GM12878 (cell line): ENCODE measurements at regions not wholly inside any gene's neighbourhood (a gene's known extent, or its start where the extent isn't known, plus 50 kb on each side); places are given as distances from the start of the nearest gene placed in this dataset.

Experiments
- ATF3 ChIP-seq: IDR thresholded peaks from 2 replicates; pipeline ENCODE4 v1.6.1; 2011; ENCODE audit warnings: low read depth, mild to moderate bottlenecking, low read length, moderate library complexity, borderline replicate concordance; ENCODE audit errors: extremely low read depth
- BCL11A ChIP-seq: IDR thresholded peaks from 2 replicates; pipeline ENCODE4 v1.6.1; 2011; ENCODE audit warnings: low read depth, low read length
- BHLHE40 ChIP-seq, 2 experiments: fragments of 450-650 bp in 1 of 2; IDR thresholded peaks; 2 replicates each; pipeline ENCODE4 v1.6.1; 2011 to 2017; ENCODE audit warnings: low read depth in 2 of 2, borderline replicate concordance in 1 of 2, improper control_type of control experiment in 1 of 2, low read length in 1 of 2, mild to moderate bottlenecking in 1 of 2
- CHD4 ChIP-seq: fragments of 200-600 bp; sonication (generic); IDR thresholded peaks from 2 replicates; pipeline ENCODE4 v1.6.1; 2016; ENCODE audit warnings: mild to moderate bottlenecking
- CTCF ChIP-seq, 3 experiments: IDR thresholded peaks in 2 of 3; conservative IDR thresholded peaks in 1 of 3; 2 replicates each; pipeline ENCODE4 v1.5.1; 2011; ENCODE audit warnings: low read depth in 3 of 3, low read length in 3 of 3, mild to moderate bottlenecking in 3 of 3, control low read depth in 2 of 3, moderate library complexity in 2 of 3, inconsistent platforms in 1 of 3, mixed read lengths in 1 of 3; ENCODE audit not compliant: control insufficient read depth in 2 of 3, insufficient read depth in 1 of 3; ENCODE audit errors: extremely low read depth in 1 of 3
- EP300 ChIP-seq, 2 experiments: fragments of 150-350 bp in 1 of 2; IDR thresholded peaks; 2 replicates each; pipeline ENCODE4 v1.6.1; 2011 to 2012; ENCODE audit warnings: low read depth in 2 of 2, low read length in 2 of 2, borderline replicate concordance in 1 of 2, improper control_type of control experiment in 1 of 2, inconsistent platforms in 1 of 2; ENCODE audit not compliant: control insufficient read depth in 1 of 2
- ETV6 ChIP-seq, 2 experiments: fragments of 450-650 bp in 1 of 2; IDR thresholded peaks in 1 of 2; conservative IDR thresholded peaks in 1 of 2; 2 replicates each; pipeline ENCODE4 v1.6.1; 2014; ENCODE audit warnings: antibody characterized with exemption in 1 of 2, borderline replicate concordance in 1 of 2, low read depth in 1 of 2, mild to moderate bottlenecking in 1 of 2, moderate library complexity in 1 of 2
- JUNB ChIP-seq: IDR thresholded peaks from 2 replicates; pipeline ENCODE4 v1.6.1; 2016; ENCODE audit warnings: antibody characterized with exemption, mild to moderate bottlenecking
- MLLT1 ChIP-seq: fragments of 450-650 bp; IDR thresholded peaks from 2 replicates; pipeline ENCODE4 v1.6.1; 2016; ENCODE audit warnings: mild to moderate bottlenecking
- NFYB ChIP-seq: IDR thresholded peaks from 2 replicates; pipeline ENCODE4 v1.6.1; 2011; ENCODE audit warnings: low read depth, mild to moderate bottlenecking, low read length, improper control_type of control experiment, moderate library complexity; ENCODE audit not compliant: insufficient read depth
- POLR2A ChIP-seq: IDR thresholded peaks from 2 replicates; pipeline ENCODE4 v1.6.1; 2011; ENCODE audit warnings: low read depth, mild to moderate bottlenecking, low read length
- POLR2AphosphoS5 ChIP-seq: IDR thresholded peaks from 2 replicates; pipeline ENCODE4 v1.6.1; 2011; ENCODE audit warnings: mild to moderate bottlenecking, low read length, inconsistent platforms
- RELB ChIP-seq: fragments of 450-650 bp; IDR thresholded peaks from 2 replicates; pipeline ENCODE4 v1.6.1; 2017; ENCODE audit warnings: low read depth, mild to moderate bottlenecking, moderate library complexity
- ZZZ3 ChIP-seq: IDR thresholded peaks from 2 replicates; pipeline ENCODE4 v1.6.1; 2011; ENCODE audit warnings: low read depth; ENCODE audit not compliant: control insufficient read depth, insufficient read length

- TF ChIP-seq POLR2A = no peak
- TF ChIP-seq CTCF (IDR thresholded peaks at IDR 0.05 in 2 of 3, conservative IDR thresholded peaks at IDR 0.05 in 1 of 3; ENCODE audit: control insufficient read depth in 2 of 3, extremely low read depth in 1 of 3, insufficient read depth in 1 of 3, low read depth in 3 of 3, low read length in 3 of 3) = no peak
- TF ChIP-seq JUNB = no peak
- TF ChIP-seq ZZZ3 = no peak
- no peak for TF ChIP-seq BHLHE40 (IDR thresholded peaks at IDR 0.05; ENCODE audit: borderline replicate concordance in 1 of 2, low read depth in 2 of 2, low read length in 1 of 2)
- no peak for TF ChIP-seq POLR2AphosphoS5
- TF ChIP-seq ETV6 (conservative IDR thresholded peaks at IDR 0.05 in 1 of 2, IDR thresholded peaks at IDR 0.05 in 1 of 2; ENCODE audit: borderline replicate concordance in 1 of 2, low read depth in 1 of 2) = no peak
- no peak for TF ChIP-seq ATF3
- no peak for TF ChIP-seq CHD4
- TF ChIP-seq MLLT1 = no peak
- TF ChIP-seq BCL11A = no peak
- no peak for TF ChIP-seq RELB
- no peak for TF ChIP-seq EP300 (IDR thresholded peaks at IDR 0.05; ENCODE audit: borderline replicate concordance in 1 of 2, control insufficient read depth in 1 of 2, low read depth in 2 of 2, low read length in 2 of 2)
- no peak for TF ChIP-seq NFYB
Measured at GRCh38 chr10:53123311-53123710, 350.7 kb upstream of the MBL2 start.
